ENCODE measurements at regions not wholly inside any gene's neighbourhood (a gene's known extent, or its start where the extent isn't known, plus 50 kb on each side); places are given as distances from the start of the nearest gene placed in this dataset.

DNA sequence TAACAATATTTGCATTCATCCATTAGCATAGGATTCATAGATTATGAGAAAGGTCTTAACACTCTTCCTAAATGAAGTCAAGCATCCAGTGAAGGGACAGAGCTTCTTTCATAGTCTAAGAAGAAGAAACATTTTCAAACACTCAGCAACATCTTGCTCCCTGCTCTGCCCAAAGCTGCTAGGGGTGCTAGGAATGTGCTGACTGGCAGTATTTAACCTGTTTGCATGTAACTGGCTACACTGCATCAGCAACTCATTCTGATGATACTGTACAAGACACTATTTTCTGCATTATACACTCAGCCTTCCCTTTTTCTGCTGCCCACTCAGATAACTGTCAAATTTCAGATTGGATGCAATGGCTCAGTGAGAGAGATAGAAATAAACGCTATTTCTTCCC, 495.1 kb upstream of the ARID1B start:
- no peak overlapping the region for H3K9ac ChIP-seq
- no peak overlapping the region for H3K27ac ChIP-seq
- H3K4me2 ChIP-seq (ENCODE audit: low read length), result no peak overlapping the region
- H3K4me1 ChIP-seq, result no peaks in the 10 kb centered on the region
- TF ChIP-seq, protein P1, sequence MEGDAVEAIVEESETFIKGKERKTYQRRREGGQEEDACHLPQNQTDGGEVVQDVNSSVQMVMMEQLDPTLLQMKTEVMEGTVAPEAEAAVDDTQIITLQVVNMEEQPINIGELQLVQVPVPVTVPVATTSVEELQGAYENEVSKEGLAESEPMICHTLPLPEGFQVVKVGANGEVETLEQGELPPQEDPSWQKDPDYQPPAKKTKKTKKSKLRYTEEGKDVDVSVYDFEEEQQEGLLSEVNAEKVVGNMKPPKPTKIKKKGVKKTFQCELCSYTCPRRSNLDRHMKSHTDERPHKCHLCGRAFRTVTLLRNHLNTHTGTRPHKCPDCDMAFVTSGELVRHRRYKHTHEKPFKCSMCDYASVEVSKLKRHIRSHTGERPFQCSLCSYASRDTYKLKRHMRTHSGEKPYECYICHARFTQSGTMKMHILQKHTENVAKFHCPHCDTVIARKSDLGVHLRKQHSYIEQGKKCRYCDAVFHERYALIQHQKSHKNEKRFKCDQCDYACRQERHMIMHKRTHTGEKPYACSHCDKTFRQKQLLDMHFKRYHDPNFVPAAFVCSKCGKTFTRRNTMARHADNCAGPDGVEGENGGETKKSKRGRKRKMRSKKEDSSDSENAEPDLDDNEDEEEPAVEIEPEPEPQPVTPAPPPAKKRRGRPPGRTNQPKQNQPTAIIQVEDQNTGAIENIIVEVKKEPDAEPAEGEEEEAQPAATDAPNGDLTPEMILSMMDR (IDR thresholded peaks at IDR 0.05), result no peak
- no peaks in the 10 kb centered on the region for H3K36me3 ChIP-seq (ENCODE audit: control insufficient read depth, insufficient read depth, low read length)
- H3K9me3 ChIP-seq (ENCODE audit: control insufficient read depth, low read length), result no peaks in the 10 kb centered on the region
- no peak overlapping the region for H3K4me3 ChIP-seq (ENCODE audit: low read depth, low read length)
- no peaks in the 10 kb centered on the region for H3K27me3 ChIP-seq (ENCODE audit: control insufficient read depth, insufficient read depth, low read length)
- no peak overlapping the region for H2AFZ ChIP-seq
- no peaks in the 10 kb centered on the region for H3K79me2 ChIP-seq

DNA sequence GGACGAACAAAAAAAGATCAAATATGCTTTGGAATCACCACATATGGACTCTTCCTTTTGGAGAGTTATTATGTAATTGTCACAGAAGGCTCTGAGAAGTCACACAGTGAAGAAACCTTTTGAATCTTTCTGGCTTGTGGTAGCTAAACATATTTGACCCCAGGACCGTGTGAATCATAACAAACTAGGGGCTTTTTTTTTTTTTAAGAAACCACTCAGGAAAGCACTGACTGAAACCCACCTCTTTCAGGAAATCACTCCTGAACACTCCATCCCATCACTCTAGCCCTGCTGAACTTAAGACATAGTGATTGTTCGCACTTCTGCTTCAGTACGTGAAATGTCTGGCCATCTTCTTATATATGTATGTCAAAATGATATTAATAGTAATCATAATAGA, 495.9 kb upstream of the ARID1B start:
- Histone ChIP-seq H3K4me3 (ENCODE audit: low read depth, low read length) (no peak overlapping the region), H3K4me2 (ENCODE audit: low read length) (no peak overlapping the region), H3K36me3 (ENCODE audit: control insufficient read depth, insufficient read depth, low read length) (no peaks in the 10 kb centered on the region), H2AFZ (no peak overlapping the region), H3K9ac (no peak overlapping the region), H3K27ac (no peak overlapping the region), H3K4me1 (no peaks in the 10 kb centered on the region), H3K79me2 (no peaks in the 10 kb centered on the region), H3K9me3 (ENCODE audit: control insufficient read depth, low read length) (no peaks in the 10 kb centered on the region), H3K27me3 (ENCODE audit: control insufficient read depth, insufficient read depth, low read length) (no peaks in the 10 kb centered on the region)
- TF ChIP-seq, protein P1 (IDR thresholded peaks at IDR 0.05), result no peak

DNA sequence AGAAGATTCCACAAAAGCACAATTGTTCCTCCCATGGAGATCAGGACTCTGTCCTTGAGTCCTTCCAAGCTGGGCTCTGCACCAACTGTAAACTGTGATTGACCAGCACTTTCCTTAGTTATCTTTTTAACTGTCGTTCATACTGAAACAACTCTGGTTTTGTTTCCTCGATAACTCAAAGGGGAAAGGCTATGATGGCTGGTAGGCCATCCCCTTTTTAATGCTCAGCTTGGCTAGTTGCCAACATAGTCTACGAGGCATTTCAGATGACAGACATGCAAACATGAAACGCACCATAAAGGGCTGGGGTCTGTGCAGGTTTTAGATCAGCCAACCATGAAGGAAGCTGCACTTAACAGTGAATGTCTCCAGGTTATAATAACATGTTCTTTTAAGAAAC, 497.1 kb upstream of the ARID1B start:
- TF ChIP-seq, protein P1 (IDR thresholded peaks at IDR 0.05), result no peak
- H3K4me3 ChIP-seq (ENCODE audit: low read depth, low read length), result no peak overlapping the region
- H3K4me2 ChIP-seq (ENCODE audit: low read length), result no peak overlapping the region
- H2AFZ ChIP-seq, result no peak overlapping the region
- no peak overlapping the region for H3K9ac ChIP-seq
- no peaks in the 10 kb centered on the region for H3K4me1 ChIP-seq
- no peaks in the 10 kb centered on the region for H3K27me3 ChIP-seq (ENCODE audit: control insufficient read depth, insufficient read depth, low read length)
- no peaks in the 10 kb centered on the region for H3K9me3 ChIP-seq (ENCODE audit: control insufficient read depth, low read length)
- H3K36me3 ChIP-seq (ENCODE audit: control insufficient read depth, insufficient read depth, low read length), result no peaks in the 10 kb centered on the region
- no peaks in the 10 kb centered on the region for H3K79me2 ChIP-seq
- H3K27ac ChIP-seq, result no peak overlapping the region

DNA sequence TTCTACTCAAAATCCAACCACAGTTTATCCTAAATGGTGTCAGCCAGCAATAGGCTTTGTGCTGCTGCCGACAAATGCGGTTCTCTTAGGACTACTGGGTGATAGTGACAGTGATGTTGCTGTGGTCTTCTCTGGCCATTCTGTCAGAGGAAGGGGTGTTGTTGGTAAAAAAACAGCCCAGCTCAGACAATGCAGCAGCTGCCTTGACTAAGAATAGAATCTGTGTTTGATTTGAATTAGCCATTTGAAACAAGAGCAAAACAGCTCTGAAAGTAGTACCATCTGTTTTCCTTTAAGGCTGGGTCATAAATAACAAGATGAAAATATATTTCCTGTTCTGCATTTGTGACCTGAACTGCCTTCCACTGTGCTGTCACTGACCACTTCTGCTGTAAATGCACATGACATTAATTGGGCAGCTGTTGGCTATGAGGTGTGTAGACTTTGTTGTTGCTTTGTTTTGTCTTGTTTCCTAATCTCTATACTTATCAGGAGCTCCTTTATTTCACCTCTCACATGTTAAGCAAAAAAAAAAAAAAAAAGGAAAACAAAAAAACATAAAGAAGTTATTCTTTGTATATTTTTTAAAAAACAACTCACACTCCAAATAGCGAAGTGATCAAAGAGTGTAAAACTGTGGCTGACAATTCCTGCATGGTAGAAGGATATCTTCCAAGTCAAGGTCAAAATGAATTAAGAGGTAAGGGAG, 497.8 kb upstream of the ARID1B start:
- no peak overlapping the region for H3K4me2 ChIP-seq (ENCODE audit: low read length)
- H3K36me3 ChIP-seq (ENCODE audit: control insufficient read depth, insufficient read depth, low read length), result no peaks in the 10 kb centered on the region
- no peaks in the 10 kb centered on the region for H3K4me1 ChIP-seq
- H2AFZ ChIP-seq, result no peak overlapping the region
- H3K9me3 ChIP-seq (ENCODE audit: control insufficient read depth, low read length), result no peaks in the 10 kb centered on the region
- H3K4me3 ChIP-seq (ENCODE audit: low read depth, low read length), result no peak overlapping the region
- no peaks in the 10 kb centered on the region for H3K79me2 ChIP-seq
- no peaks in the 10 kb centered on the region for H3K27me3 ChIP-seq (ENCODE audit: control insufficient read depth, insufficient read depth, low read length)
- TF ChIP-seq, protein P1 (IDR thresholded peaks at IDR 0.05), result no peak
- H3K9ac ChIP-seq, result no peak overlapping the region
- no peak overlapping the region for H3K27ac ChIP-seq

DNA sequence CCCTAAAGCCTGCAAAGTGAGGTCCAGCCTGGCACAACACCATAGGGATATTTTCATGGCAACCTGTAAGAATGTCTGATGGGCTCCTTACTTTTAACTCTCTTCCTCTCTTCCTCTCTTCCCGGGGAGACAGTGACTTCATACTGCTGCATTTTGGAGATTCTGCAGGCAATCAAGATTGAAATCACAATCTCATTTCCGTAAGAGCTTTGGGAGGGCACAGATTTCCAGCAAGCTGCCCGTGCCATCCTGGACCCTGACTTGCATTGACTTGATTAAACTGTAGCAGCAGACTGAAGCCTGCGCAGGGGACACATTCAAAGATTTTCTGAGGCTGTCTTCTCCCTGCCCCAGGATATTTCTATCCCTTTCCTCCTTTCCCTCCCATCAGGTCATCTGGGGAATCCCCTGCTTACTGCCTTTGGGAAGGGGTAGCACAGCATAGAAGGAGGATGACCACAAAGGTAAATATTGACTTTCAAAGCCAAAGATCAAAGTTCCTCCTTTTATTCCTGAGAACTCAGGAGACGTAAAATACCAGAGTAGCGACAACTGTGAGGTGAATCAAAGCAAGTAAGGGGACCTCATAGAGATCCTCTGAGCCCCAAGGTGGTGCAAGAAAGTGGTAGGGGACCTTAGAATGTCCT, 504.0 kb upstream of the ARID1B start:
- no peak overlapping the region for H3K27ac ChIP-seq
- TF ChIP-seq, protein P1 (IDR thresholded peaks at IDR 0.05), result no peak
- no peaks in the 10 kb centered on the region for H3K4me1 ChIP-seq
- H3K9me3 ChIP-seq (ENCODE audit: control insufficient read depth, low read length), result no peaks in the 10 kb centered on the region
- no peak overlapping the region for H3K9ac ChIP-seq
- H3K79me2 ChIP-seq, result no peaks in the 10 kb centered on the region
- H3K27me3 ChIP-seq (ENCODE audit: control insufficient read depth, insufficient read depth, low read length), result no peaks in the 10 kb centered on the region
- H3K4me3 ChIP-seq (ENCODE audit: low read depth, low read length), result no peak overlapping the region
- no peak overlapping the region for H3K4me2 ChIP-seq (ENCODE audit: low read length)
- H2AFZ ChIP-seq, result no peak overlapping the region
- H3K36me3 ChIP-seq (ENCODE audit: control insufficient read depth, insufficient read depth, low read length), result no peaks in the 10 kb centered on the region
